Ishikawa (cell line): ENCODE measurements at regions not wholly inside any gene's neighbourhood (a gene's known extent, or its start where the extent isn't known, plus 50 kb on each side); places are given as distances from the start of the nearest gene placed in this dataset.

Source experiments
- CEBPB ChIP-seq: IDR thresholded peaks from 2 replicates; pipeline ENCODE4 v1.6.1; 2012
- CREB1 ChIP-seq: IDR thresholded peaks from 2 replicates; pipeline ENCODE4 v1.6.1; 2012; ENCODE audit warnings: low read depth
- EGR1 ChIP-seq: IDR thresholded peaks from 2 replicates; pipeline ENCODE4 v1.6.1; 2012
- EP300 ChIP-seq: IDR thresholded peaks from 2 replicates; pipeline ENCODE4 v1.6.1; 2012; ENCODE audit warnings: borderline replicate concordance
- FOXM1 ChIP-seq: IDR thresholded peaks from 2 replicates; pipeline ENCODE4 v1.6.1; 2012; ENCODE audit warnings: low read depth, borderline replicate concordance
- NFIC ChIP-seq: IDR thresholded peaks from 2 replicates; pipeline ENCODE4 v1.6.1; 2012
- RAD21 ChIP-seq: IDR thresholded peaks from 2 replicates; pipeline ENCODE4 v1.6.1; 2012; ENCODE audit warnings: low read depth
- TAF1 ChIP-seq: IDR thresholded peaks from 2 replicates; pipeline ENCODE4 v1.6.1; 2012; ENCODE audit warnings: low read depth, mild to moderate bottlenecking
- TCF12 ChIP-seq: IDR thresholded peaks from 2 replicates; pipeline ENCODE4 v1.6.1; 2012; ENCODE audit warnings: low read depth
- TEAD4 ChIP-seq: IDR thresholded peaks from 2 replicates; pipeline ENCODE4 v1.6.1; 2012
- YY1 ChIP-seq: IDR thresholded peaks from 2 replicates; pipeline ENCODE4 v1.6.1; 2012; ENCODE audit warnings: low read depth
- ZBTB7A ChIP-seq: IDR thresholded peaks from 2 replicates; pipeline ENCODE4 v1.6.1; 2012; ENCODE audit warnings: low read depth
- TF ChIP-seq, protein P1 (sequence below): IDR thresholded peaks from 2 replicates; pipeline ENCODE4 v1.6.1; 2012
- TF ChIP-seq, protein P2 (sequence below): IDR thresholded peaks from 2 replicates; pipeline ENCODE4 v1.6.1; 2012; ENCODE audit warnings: low read depth, mild to moderate bottlenecking
- TF ChIP-seq, protein P3 (sequence below): IDR thresholded peaks from 2 replicates; pipeline ENCODE4 v1.6.1; 2012

DNA sequence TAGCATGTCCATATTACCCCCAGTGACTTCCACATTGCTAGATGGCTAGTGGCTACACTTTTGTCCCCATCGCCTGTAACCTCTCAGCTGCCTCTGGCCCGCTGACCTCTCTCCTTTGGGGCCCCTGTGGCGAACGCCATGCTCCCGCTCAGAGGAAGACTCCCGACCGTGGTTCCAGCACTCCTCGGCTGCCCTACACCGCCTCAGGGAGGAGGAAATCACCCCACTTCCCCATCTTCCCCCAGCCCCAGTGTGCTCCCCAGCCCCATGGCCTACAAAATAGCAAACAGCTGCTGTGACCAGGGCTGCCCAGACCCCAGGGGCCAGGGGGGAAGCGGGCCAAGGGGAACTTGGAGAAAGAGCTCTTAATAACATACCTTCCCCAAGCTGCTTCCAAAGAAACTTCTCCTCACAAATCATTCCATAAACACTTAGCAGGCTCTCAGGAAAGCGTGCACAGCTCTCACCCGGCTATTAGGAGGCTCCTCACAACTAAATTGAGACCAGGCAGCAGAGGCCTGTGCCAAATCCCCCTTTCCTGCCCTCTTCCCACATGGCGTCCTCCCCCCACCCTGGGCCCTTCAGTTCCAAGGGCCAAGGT is 63.5 kb upstream of the WNT11 start:
- TF ChIP-seq EGR1 (no peak), EP300 (no peak), NFIC (no peak), ZBTB7A (no peak), TCF12 (no peak)

DNA sequence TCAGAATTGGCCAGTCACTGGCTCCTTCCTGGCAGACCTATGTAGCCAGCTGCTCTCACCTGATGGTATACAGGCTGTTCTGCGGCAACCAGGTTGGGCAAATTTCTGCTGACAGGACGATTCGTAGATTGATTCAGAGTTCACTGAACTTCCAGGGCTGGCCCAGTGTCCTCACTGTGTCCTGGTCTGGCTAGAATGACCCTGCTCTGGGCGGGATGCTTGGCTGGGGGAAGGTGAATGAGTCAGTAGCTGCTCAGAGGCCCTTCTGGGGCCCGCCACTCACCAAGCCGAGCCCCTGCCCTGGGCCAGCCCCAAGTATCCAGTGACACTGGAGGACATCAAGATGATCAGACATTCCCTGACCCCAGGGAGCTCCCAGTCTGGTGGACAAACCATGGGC is 62.9 kb upstream of the WNT11 start:
- TF ChIP-seq RAD21: no peak

DNA sequence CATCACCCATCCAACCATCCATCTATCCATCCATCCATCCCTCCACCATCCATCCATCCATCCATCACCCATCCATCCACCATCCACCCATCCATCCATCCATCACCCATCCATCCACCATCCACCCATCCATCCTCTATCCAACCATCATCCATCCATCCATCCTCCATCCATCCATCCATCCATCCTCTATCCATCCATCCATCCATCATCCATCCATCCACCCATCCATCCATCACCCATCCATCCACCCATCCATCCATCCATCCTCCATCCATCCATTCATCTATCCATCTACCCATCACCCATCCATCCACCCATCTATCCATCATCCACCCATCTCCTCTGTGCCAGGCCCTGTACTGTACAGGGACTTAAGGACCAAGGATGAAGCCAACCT is 62.2 kb upstream of the WNT11 start:
- TF ChIP-seq, protein P1, sequence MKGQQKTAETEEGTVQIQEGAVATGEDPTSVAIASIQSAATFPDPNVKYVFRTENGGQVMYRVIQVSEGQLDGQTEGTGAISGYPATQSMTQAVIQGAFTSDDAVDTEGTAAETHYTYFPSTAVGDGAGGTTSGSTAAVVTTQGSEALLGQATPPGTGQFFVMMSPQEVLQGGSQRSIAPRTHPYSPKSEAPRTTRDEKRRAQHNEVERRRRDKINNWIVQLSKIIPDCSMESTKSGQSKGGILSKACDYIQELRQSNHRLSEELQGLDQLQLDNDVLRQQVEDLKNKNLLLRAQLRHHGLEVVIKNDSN: no peak

DNA sequence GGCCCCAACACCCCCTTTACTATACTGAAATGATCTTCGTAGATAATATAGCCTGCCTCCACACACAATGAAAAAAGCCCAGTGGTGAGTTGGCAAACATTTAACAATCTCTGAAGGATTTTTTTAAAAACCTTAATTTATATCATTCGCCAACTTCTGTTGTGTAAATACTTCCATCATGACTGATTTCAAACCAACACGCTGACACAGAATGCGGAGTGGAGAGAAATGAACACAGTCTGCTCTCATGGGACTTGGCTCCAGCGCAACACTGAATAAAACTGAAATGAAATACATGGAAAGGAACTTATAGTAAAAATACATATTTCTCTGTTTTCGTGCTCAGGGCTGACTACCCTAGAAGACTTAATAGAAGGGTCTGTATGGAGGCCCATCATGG is 61.3 kb upstream of the WNT11 start:
- TF ChIP-seq RAD21 (no peak), CREB1 (no peak), FOXM1 (no peak)

DNA sequence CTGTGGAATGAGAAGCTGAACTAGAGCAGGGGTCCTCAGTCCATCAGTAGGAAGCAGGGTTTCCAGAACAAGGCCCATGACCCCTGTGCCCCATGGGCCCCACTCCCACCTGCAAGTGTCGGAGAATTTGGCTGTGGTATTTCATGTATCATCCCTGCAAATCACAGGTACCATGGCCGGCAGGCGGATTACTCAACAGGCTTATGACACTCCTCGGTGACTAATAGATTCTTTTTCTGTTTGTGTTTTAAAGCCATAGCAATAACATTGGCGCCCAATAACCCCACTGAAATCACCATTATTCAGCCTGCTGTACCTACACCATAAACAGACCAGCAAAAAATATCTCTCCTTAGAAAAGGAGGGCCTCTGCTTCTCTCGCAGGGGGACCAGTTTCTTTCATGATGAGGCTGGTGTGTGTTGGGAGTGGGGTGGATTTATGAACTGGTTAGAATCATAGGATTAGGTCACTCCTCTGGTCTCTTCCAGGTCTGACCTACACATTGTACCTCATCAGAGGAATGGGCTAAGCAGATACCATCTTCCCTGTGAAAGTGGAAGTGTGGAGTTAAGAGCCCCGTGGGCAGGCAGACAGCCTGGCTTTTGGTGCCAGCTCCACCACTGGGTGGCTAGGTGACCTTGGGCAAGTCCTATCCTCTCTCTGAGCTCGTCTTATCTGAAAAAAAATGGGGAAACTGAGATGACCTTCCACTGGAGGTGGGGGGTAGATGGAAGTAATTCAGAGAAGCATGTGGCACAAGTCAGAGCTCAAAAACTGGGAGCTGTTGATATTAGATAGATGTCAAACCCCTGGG is 60.2 kb upstream of the WNT11 start:
- TF ChIP-seq TAF1 (no peak), CEBPB (0 out of 2 replicates have a peak, but pooled peaks have one; percentile 4), RAD21 (no peak), TEAD4 (no peak), YY1 (no peak), EGR1 (no peak), NFIC (no peak)
- TF ChIP-seq, protein P2, sequence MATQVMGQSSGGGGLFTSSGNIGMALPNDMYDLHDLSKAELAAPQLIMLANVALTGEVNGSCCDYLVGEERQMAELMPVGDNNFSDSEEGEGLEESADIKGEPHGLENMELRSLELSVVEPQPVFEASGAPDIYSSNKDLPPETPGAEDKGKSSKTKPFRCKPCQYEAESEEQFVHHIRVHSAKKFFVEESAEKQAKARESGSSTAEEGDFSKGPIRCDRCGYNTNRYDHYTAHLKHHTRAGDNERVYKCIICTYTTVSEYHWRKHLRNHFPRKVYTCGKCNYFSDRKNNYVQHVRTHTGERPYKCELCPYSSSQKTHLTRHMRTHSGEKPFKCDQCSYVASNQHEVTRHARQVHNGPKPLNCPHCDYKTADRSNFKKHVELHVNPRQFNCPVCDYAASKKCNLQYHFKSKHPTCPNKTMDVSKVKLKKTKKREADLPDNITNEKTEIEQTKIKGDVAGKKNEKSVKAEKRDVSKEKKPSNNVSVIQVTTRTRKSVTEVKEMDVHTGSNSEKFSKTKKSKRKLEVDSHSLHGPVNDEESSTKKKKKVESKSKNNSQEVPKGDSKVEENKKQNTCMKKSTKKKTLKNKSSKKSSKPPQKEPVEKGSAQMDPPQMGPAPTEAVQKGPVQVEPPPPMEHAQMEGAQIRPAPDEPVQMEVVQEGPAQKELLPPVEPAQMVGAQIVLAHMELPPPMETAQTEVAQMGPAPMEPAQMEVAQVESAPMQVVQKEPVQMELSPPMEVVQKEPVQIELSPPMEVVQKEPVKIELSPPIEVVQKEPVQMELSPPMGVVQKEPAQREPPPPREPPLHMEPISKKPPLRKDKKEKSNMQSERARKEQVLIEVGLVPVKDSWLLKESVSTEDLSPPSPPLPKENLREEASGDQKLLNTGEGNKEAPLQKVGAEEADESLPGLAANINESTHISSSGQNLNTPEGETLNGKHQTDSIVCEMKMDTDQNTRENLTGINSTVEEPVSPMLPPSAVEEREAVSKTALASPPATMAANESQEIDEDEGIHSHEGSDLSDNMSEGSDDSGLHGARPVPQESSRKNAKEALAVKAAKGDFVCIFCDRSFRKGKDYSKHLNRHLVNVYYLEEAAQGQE: no peak

DNA sequence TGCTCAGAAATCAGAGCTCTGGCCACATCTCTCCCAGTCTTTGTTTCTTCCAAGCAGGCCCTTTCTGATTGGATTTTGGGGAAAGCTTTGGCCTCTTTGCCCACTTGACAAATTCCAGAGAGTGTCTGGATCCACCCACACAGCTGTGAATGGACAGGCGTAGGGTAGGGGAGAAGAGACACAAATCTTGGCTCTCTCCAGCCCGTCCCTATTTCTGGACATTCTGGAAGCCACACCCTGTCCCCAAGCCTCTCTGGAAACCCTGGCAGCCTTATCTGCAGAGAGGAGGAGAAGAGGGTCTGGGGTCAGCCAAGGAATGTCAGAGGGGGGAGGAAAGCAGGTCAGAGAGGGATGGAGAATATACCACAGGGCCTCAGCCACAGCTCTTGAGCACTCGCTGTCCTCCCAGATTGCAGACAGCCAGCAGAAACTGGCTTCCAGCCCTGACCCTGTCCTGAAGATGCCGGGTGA is 59.5 kb upstream of the WNT11 start:
- TF ChIP-seq FOXM1 (no peak), YY1 (no peak), RAD21 (no peak), TEAD4 (no peak), EGR1 (no peak), TCF12 (no peak), CREB1 (no peak), ZBTB7A (no peak), EP300 (no peak), CEBPB (no peak), TAF1 (no peak), NFIC (no peak)
- TF ChIP-seq, protein P2: no peak
- TF ChIP-seq, protein P3, sequence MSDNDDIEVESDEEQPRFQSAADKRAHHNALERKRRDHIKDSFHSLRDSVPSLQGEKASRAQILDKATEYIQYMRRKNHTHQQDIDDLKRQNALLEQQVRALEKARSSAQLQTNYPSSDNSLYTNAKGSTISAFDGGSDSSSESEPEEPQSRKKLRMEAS: no peak
- TF ChIP-seq, protein P1: no peak

DNA sequence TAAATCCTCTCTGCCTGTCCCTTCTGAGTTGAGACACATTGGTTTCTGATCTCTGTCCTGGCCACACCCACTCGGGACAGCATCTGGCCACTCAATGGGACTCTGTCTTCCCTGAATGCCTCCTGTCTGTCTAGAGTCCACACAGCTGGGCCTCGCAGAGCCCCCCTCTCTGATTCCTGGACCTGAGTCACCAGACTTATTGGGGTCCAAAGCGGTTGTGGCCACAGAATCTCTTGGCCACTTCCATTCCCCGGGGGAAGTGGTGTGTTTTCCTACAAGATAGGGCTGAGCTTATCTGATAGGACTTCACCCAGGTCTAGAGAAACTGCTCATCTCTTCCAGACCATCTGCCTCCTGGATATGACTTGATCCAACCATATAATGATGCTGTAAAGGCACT is 57.4 kb upstream of the WNT11 start:
- TF ChIP-seq RAD21: no peak
- no peak for TF ChIP-seq CREB1
- TF ChIP-seq, protein P1: no peak
- no peak for TF ChIP-seq ZBTB7A
- no peak for TF ChIP-seq EGR1
- TF ChIP-seq TEAD4: no peak
- TF ChIP-seq, protein P2: no peak
- TF ChIP-seq, protein P3: no peak
- TF ChIP-seq YY1: no peak
- no peak for TF ChIP-seq CEBPB
- no peak for TF ChIP-seq NFIC
- no peak for TF ChIP-seq EP300
- TF ChIP-seq TAF1: no peak
- no peak for TF ChIP-seq TCF12
- no peak for TF ChIP-seq FOXM1
